H9 (cell line): ENCODE measurements at regions not wholly inside any gene's neighbourhood (a gene's known extent, or its start where the extent isn't known, plus 50 kb on each side); places are given as distances from the start of the nearest gene placed in this dataset.

Source experiments
- DNase-seq: peaks from one replicate; pipeline ENCODE4 v3.0.0-alpha.2; 2017
- H2AFZ ChIP-seq: one replicate; pipeline ENCODE4 v1.6.1; 2013; ENCODE audit warnings: mild to moderate bottlenecking, low read length, control low read depth, moderate library complexity
- H2AK5ac ChIP-seq: 2 replicates; pipeline ENCODE4 v1.6.1; 2013; ENCODE audit warnings: low read length, control low read depth, mixed read lengths; ENCODE audit not compliant: insufficient read length
- H2BK120ac ChIP-seq: one replicate; pipeline ENCODE4 v1.6.1; 2013; ENCODE audit warnings: low read depth, mild to moderate bottlenecking, low read length, control low read depth, inconsistent platforms; ENCODE audit not compliant: poor library complexity, severe bottlenecking
- H2BK12ac ChIP-seq: 2 replicates; pipeline ENCODE4 v1.6.1; 2013; ENCODE audit warnings: low read length, control low read depth, mixed read lengths, low read depth; ENCODE audit not compliant: insufficient read length
- H2BK15ac ChIP-seq: 2 replicates; pipeline ENCODE4 v1.6.1; 2013; ENCODE audit warnings: low read depth, low read length, control low read depth
- H2BK20ac ChIP-seq: one replicate; pipeline ENCODE4 v1.6.1; 2013; ENCODE audit warnings: low read depth, mild to moderate bottlenecking, low read length, control low read depth, inconsistent platforms; ENCODE audit not compliant: poor library complexity, severe bottlenecking
- H2BK5ac ChIP-seq: 2 replicates; pipeline ENCODE4 v1.6.1; 2013; ENCODE audit warnings: low read length, control low read depth, mixed read lengths; ENCODE audit not compliant: insufficient read length
- H3K14ac ChIP-seq: 2 replicates; pipeline ENCODE4 v1.6.1; 2013; ENCODE audit warnings: low read length, control low read depth; ENCODE audit not compliant: insufficient read depth
- H3K18ac ChIP-seq: 2 replicates; pipeline ENCODE4 v1.6.1; 2013; ENCODE audit warnings: low read depth, mild to moderate bottlenecking, mixed read lengths, low read length, control low read depth; ENCODE audit not compliant: insufficient read length
- H3K23ac ChIP-seq: 2 replicates; pipeline ENCODE4 v1.6.1; 2013; ENCODE audit warnings: low read length, control low read depth, mixed read lengths, low read depth; ENCODE audit not compliant: insufficient read length
- H3K23me2 ChIP-seq: 2 replicates; pipeline ENCODE4 v1.6.1; 2013; ENCODE audit warnings: low read depth, mild to moderate bottlenecking, mixed read lengths, low read length, control low read depth; ENCODE audit not compliant: insufficient read length, poor library complexity, severe bottlenecking
- H3K27ac ChIP-seq: 2 replicates; pipeline ENCODE4 v1.5.1; 2013; ENCODE audit warnings: low read length, control low read depth, mixed read lengths, low read depth; ENCODE audit not compliant: insufficient read length
- H3K27me3 ChIP-seq: 2 replicates; pipeline ENCODE4 v1.6.1; 2013; ENCODE audit warnings: low read length, control low read depth, inconsistent platforms; ENCODE audit not compliant: insufficient read depth
- H3K4ac ChIP-seq: 2 replicates; pipeline ENCODE4 v1.6.1; 2013; ENCODE audit warnings: low read depth, mild to moderate bottlenecking, control low read depth, inconsistent platforms, low read length, moderate library complexity
- H3K4me1 ChIP-seq: 2 replicates; pipeline ENCODE4 v1.6.1; 2013; ENCODE audit warnings: low read length, control low read depth, inconsistent platforms; ENCODE audit not compliant: insufficient read depth
- H3K4me2 ChIP-seq: 2 replicates; pipeline ENCODE4 v1.6.1; 2013; ENCODE audit warnings: low read length, control low read depth, mixed read lengths; ENCODE audit not compliant: insufficient read length, insufficient read depth
- H3K56ac ChIP-seq: 2 replicates; pipeline ENCODE4 v1.6.1; 2013; ENCODE audit warnings: low read depth, mild to moderate bottlenecking, mixed read lengths, low read length, control low read depth; ENCODE audit not compliant: insufficient read length
- H3K79me1 ChIP-seq: 2 replicates; pipeline ENCODE4 v1.6.1; 2013; ENCODE audit warnings: low read depth, mild to moderate bottlenecking, moderate library complexity, low read length, control low read depth, inconsistent platforms; ENCODE audit not compliant: insufficient read depth, poor library complexity, severe bottlenecking
- H3K79me2 ChIP-seq: 2 replicates; pipeline ENCODE4 v1.6.1; 2013; ENCODE audit warnings: low read length, control low read depth, inconsistent platforms; ENCODE audit not compliant: insufficient read depth
- H3K9ac ChIP-seq: 2 replicates; pipeline ENCODE4 v1.6.1; 2013; ENCODE audit warnings: low read length, control low read depth, mixed read lengths; ENCODE audit not compliant: insufficient read length; ENCODE audit errors: extremely low read depth
- H3K9me3 ChIP-seq: one replicate; pipeline ENCODE4 v1.6.1; 2013; ENCODE audit warnings: low read depth, low read length, inconsistent platforms; ENCODE audit not compliant: control insufficient read depth
- H3T11ph ChIP-seq: one replicate; pipeline ENCODE4 v1.6.1; 2013; ENCODE audit warnings: mild to moderate bottlenecking, low read length, control low read depth, inconsistent platforms
- H4K20me1 ChIP-seq: one replicate; pipeline ENCODE4 v1.6.1; 2013; ENCODE audit not compliant: control insufficient read depth, insufficient read length, insufficient read depth
- H4K5ac ChIP-seq: 2 replicates; pipeline ENCODE4 v1.6.1; 2013; ENCODE audit warnings: low read depth, mild to moderate bottlenecking, mixed read lengths, low read length, control low read depth; ENCODE audit not compliant: insufficient read length
- H4K8ac ChIP-seq: replicated peaks from 2 replicates; pipeline ENCODE4 v1.6.1; 2013; ENCODE audit warnings: low read length, control low read depth, mixed read lengths, low read depth; ENCODE audit not compliant: insufficient read length
- H4K91ac ChIP-seq: 2 replicates; pipeline ENCODE4 v1.6.1; 2013; ENCODE audit warnings: low read depth, mild to moderate bottlenecking, moderate library complexity, mixed read lengths, low read length, control low read depth; ENCODE audit not compliant: insufficient read length
- H3K27ac Mint-ChIP-seq, 3 experiments: 2 replicates in 2 of 3; 3 replicates in 1 of 3; pipeline ENCODE4 v1.8.0; 2020 to 2021; ENCODE audit warnings: mixed read lengths in 3 of 3, mild to moderate bottlenecking in 1 of 3, moderate library complexity in 1 of 3
- H3K27me3 Mint-ChIP-seq: 2 replicates; pipeline ENCODE4 v1.8.0; 2021; ENCODE audit warnings: low read depth, mild to moderate bottlenecking, moderate library complexity, mixed read lengths
- H3K36me3 Mint-ChIP-seq, 3 experiments: 2 replicates in 2 of 3; 3 replicates in 1 of 3; pipeline ENCODE4 v1.8.0; 2020 to 2021; ENCODE audit warnings: low read depth in 3 of 3, mixed read lengths in 3 of 3; ENCODE audit not compliant: insufficient read depth in 1 of 3
- H3K4me1 Mint-ChIP-seq, 2 experiments: 2 replicates each; pipeline ENCODE4 v1.8.0; 2020; ENCODE audit warnings: mixed read lengths in 2 of 2
- H3K4me3 Mint-ChIP-seq, 2 experiments: 2 replicates in 1 of 2; 3 replicates in 1 of 2; pipeline ENCODE4 v1.8.0; 2020 to 2021; ENCODE audit warnings: mild to moderate bottlenecking in 2 of 2, mixed read lengths in 2 of 2, moderate library complexity in 1 of 2
- H3K9me3 Mint-ChIP-seq, 2 experiments: 2 replicates in 1 of 2; 3 replicates in 1 of 2; pipeline ENCODE4 v1.8.0; 2020; ENCODE audit warnings: mild to moderate bottlenecking in 2 of 2, mixed read lengths in 2 of 2, moderate library complexity in 1 of 2
- WGBS: extraction: QIAGEN DNeasy Blood & Tissue Kit; methylation state at CpG from one replicate; pipeline ENCODE4 v1.1.7; 2013; ENCODE audit warnings: missing lambda C conversion rate, low lambda C conversion rate, mixed read lengths; ENCODE audit not compliant: insufficient read length; ENCODE audit errors: extremely low coverage; 5-methylcytosine and 5-hydroxymethylcytosine counted together
- TF ChIP-seq, protein P1 (sequence below): fragments of 200-600 bp; sonication (generic); conservative IDR thresholded peaks from 3 replicates; pipeline ENCODE4 v1.8.0; 2021; ENCODE audit warnings: antibody characterized with exemption, mild to moderate bottlenecking

DNA sequence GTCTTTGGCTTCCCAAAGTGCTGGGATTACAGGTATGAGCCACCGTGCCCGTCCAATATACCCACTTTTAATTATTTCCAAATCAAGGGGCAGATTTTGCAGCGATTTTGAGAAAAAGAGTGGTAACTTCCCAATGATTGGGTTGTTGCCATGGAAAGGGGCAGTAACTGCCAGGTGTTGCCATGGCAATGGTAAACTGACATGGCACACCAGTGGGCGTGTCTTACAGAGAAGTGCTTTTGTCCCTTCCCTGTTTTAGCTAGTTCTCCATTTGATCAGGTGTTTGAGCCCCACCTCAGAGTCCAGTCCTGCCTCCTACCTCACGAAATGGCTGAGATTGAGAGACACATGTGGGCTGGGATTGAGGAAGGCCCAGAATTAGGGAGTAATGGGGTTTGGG, 86.3 kb upstream of the IER5L start:
- Mint-ChIP-seq H3K27me3 (peaks cover 33% of the 10 kb centered on the region), H3K4me3 (no peak overlapping the region), H3K27ac (peak overlapping the region in 1 of 3 experiments; percentile 39; a peak in 1 of 7 replicates), H3K9me3 (peaks cover 3 to 4% of the 10 kb centered on the region in 2 experiments; a peak in 4 of 5 replicates), H3K36me3 (no peaks in the 10 kb centered on the region; a peak in 1 of 7 replicates), H3K4me1 (peaks cover 9 to 34% of the 10 kb centered on the region in 2 experiments)
- no peak overlapping the region for H3K14ac ChIP-seq
- no peaks in the 10 kb centered on the region for H4K20me1 ChIP-seq
- H2BK5ac ChIP-seq, result no peak overlapping the region
- H3K27me3 ChIP-seq, result peaks cover 6% of the 10 kb centered on the region; the same call in 1 of the 2 replicates
- no peak overlapping the region for H3K9ac ChIP-seq
- no peak overlapping the region for H3K56ac ChIP-seq
- TF ChIP-seq, protein P1, sequence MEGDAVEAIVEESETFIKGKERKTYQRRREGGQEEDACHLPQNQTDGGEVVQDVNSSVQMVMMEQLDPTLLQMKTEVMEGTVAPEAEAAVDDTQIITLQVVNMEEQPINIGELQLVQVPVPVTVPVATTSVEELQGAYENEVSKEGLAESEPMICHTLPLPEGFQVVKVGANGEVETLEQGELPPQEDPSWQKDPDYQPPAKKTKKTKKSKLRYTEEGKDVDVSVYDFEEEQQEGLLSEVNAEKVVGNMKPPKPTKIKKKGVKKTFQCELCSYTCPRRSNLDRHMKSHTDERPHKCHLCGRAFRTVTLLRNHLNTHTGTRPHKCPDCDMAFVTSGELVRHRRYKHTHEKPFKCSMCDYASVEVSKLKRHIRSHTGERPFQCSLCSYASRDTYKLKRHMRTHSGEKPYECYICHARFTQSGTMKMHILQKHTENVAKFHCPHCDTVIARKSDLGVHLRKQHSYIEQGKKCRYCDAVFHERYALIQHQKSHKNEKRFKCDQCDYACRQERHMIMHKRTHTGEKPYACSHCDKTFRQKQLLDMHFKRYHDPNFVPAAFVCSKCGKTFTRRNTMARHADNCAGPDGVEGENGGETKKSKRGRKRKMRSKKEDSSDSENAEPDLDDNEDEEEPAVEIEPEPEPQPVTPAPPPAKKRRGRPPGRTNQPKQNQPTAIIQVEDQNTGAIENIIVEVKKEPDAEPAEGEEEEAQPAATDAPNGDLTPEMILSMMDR, result no peak
- no peak overlapping the region for H2AK5ac ChIP-seq
- no peak overlapping the region for H4K91ac ChIP-seq
- no peak overlapping the region for H2BK20ac ChIP-seq
- no peaks in the 10 kb centered on the region for H3K23me2 ChIP-seq
- H4K5ac ChIP-seq, result no peak overlapping the region
- H3K27ac ChIP-seq, result no peak overlapping the region
- no peak overlapping the region for H2BK12ac ChIP-seq
- H3K79me1 ChIP-seq, result no peaks in the 10 kb centered on the region
- H2BK120ac ChIP-seq, result no peak overlapping the region
- no peak overlapping the region for H3K4ac ChIP-seq
- no peaks in the 10 kb centered on the region; the same call in 1 of the 2 replicates for H3K4me1 ChIP-seq
- no peak overlapping the region for H3T11ph ChIP-seq
- H4K8ac ChIP-seq, result no peak overlapping the region
- no peaks in the 10 kb centered on the region for H3K9me3 ChIP-seq
- H3K23ac ChIP-seq, result no peak overlapping the region
- no peak for DNase-seq
- H3K4me2 ChIP-seq, result no peak overlapping the region
- H2BK15ac ChIP-seq, result no peak overlapping the region
- no peak overlapping the region for H2AFZ ChIP-seq
- no CpG with 5 or more reads among the region's 5 CpGs for WGBS
- no peaks in the 10 kb centered on the region for H3K79me2 ChIP-seq
- H3K18ac ChIP-seq, result no peak overlapping the region
